ENCODE measurements at regions not wholly inside any gene's neighbourhood (a gene's known extent, or its start where the extent isn't known, plus 50 kb on each side); places are given as distances from the start of the nearest gene placed in this dataset.

DNA sequence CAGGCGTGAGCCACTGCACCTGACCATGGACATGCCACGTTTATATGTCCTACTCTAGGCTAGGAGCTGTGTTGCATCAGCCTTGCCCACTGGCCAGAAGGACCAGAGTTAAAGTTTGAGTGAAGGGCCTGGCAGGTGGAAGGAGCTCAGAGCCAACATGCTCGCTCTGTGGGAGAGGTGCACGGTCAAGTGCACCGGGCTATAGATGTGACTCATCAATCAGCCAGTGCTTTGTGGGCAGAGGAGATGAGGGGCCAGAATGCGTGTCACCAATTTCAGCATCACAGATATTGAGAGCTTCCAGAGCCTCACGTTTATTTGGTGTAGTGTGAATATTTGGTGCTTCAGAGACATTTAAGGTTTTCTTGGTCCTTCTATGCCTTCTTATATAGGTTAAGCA lies 137.3 kb upstream of the KBTBD8 start:
- TF ChIP-seq, protein P1, sequence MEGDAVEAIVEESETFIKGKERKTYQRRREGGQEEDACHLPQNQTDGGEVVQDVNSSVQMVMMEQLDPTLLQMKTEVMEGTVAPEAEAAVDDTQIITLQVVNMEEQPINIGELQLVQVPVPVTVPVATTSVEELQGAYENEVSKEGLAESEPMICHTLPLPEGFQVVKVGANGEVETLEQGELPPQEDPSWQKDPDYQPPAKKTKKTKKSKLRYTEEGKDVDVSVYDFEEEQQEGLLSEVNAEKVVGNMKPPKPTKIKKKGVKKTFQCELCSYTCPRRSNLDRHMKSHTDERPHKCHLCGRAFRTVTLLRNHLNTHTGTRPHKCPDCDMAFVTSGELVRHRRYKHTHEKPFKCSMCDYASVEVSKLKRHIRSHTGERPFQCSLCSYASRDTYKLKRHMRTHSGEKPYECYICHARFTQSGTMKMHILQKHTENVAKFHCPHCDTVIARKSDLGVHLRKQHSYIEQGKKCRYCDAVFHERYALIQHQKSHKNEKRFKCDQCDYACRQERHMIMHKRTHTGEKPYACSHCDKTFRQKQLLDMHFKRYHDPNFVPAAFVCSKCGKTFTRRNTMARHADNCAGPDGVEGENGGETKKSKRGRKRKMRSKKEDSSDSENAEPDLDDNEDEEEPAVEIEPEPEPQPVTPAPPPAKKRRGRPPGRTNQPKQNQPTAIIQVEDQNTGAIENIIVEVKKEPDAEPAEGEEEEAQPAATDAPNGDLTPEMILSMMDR (IDR thresholded peaks at IDR 0.05 in 2 of 3, conservative IDR thresholded peaks at IDR 0.05 in 1 of 3; ENCODE audit: borderline replicate concordance in 1 of 3, insufficient read depth in 1 of 3, low read depth in 2 of 3, low read length in 2 of 3) = no peak
- TF ChIP-seq SRF (IDR thresholded peaks at IDR 0.05; ENCODE audit: low read depth) = no peak
- TF ChIP-seq, protein P2, sequence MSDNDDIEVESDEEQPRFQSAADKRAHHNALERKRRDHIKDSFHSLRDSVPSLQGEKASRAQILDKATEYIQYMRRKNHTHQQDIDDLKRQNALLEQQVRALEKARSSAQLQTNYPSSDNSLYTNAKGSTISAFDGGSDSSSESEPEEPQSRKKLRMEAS (IDR thresholded peaks at IDR 0.05) = no peak
- TF ChIP-seq EZH2 (IDR thresholded peaks at IDR 0.05) = no peak
- TF ChIP-seq YY1 (IDR thresholded peaks at IDR 0.05; ENCODE audit: extremely low read depth, insufficient replicate concordance, low read depth, low read length) = no peak
- no peak for TF ChIP-seq ELF1 (IDR thresholded peaks at IDR 0.05; ENCODE audit: borderline replicate concordance, low read depth)
- TF ChIP-seq, protein P3, sequence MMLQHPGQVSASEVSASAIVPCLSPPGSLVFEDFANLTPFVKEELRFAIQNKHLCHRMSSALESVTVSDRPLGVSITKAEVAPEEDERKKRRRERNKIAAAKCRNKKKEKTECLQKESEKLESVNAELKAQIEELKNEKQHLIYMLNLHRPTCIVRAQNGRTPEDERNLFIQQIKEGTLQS (IDR thresholded peaks at IDR 0.05) = no peak
- no peak for TF ChIP-seq POLR2AphosphoS5 (IDR thresholded peaks at IDR 0.05; ENCODE audit: low read depth, low read length)
- TF ChIP-seq, protein P4, sequence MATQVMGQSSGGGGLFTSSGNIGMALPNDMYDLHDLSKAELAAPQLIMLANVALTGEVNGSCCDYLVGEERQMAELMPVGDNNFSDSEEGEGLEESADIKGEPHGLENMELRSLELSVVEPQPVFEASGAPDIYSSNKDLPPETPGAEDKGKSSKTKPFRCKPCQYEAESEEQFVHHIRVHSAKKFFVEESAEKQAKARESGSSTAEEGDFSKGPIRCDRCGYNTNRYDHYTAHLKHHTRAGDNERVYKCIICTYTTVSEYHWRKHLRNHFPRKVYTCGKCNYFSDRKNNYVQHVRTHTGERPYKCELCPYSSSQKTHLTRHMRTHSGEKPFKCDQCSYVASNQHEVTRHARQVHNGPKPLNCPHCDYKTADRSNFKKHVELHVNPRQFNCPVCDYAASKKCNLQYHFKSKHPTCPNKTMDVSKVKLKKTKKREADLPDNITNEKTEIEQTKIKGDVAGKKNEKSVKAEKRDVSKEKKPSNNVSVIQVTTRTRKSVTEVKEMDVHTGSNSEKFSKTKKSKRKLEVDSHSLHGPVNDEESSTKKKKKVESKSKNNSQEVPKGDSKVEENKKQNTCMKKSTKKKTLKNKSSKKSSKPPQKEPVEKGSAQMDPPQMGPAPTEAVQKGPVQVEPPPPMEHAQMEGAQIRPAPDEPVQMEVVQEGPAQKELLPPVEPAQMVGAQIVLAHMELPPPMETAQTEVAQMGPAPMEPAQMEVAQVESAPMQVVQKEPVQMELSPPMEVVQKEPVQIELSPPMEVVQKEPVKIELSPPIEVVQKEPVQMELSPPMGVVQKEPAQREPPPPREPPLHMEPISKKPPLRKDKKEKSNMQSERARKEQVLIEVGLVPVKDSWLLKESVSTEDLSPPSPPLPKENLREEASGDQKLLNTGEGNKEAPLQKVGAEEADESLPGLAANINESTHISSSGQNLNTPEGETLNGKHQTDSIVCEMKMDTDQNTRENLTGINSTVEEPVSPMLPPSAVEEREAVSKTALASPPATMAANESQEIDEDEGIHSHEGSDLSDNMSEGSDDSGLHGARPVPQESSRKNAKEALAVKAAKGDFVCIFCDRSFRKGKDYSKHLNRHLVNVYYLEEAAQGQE (IDR thresholded peaks at IDR 0.05; ENCODE audit: low read depth) = no peak
- no peak for TF ChIP-seq EGR1 (IDR thresholded peaks at IDR 0.05; ENCODE audit: low read depth)
- no peak for TF ChIP-seq SP1 (IDR thresholded peaks at IDR 0.05; ENCODE audit: low read depth)

Measured in HCT116 (cell line).